Kidney (tissue), 13 donors: ENCODE measurements at regions not wholly inside any gene's neighbourhood (a gene's known extent, or its start where the extent isn't known, plus 50 kb on each side); places are given as distances from the start of the nearest gene placed in this dataset.

ENCODE experiments used
- DNase-seq, 5 donors: peaks; one replicate each; pipeline ENCODE4 v3.0.0-alpha.2; 2013 to 2020
- FAIRE-seq: peaks from 2 replicates; lab custom pipeline; 2012; peaks lifted over from hg19 to GRCh38; lab: Jason Lieb, UNC
- H3K27ac ChIP-seq, 2 donors: one replicate each; pipeline ENCODE4 v1.7.0; 2013; ENCODE audit warnings: low read depth in 2 of 2, low read length in 2 of 2, inconsistent platforms in 1 of 2
- H3K27me3 ChIP-seq: one replicate; pipeline ENCODE4 v1.7.1; 2013; ENCODE audit warnings: low read length, inconsistent platforms; ENCODE audit not compliant: control insufficient read depth, insufficient read depth
- H3K36me3 ChIP-seq, 3 donors: one replicate each; pipeline versions ENCODE4 v1.7.0 to v1.7.1; 2013; ENCODE audit warnings: low read length in 3 of 3, control low read depth in 1 of 3, inconsistent platforms in 1 of 3; ENCODE audit not compliant: insufficient read depth in 3 of 3, control insufficient read depth in 2 of 3
- H3K4me1 ChIP-seq, 3 donors: one replicate each; pipeline versions ENCODE4 v1.7.0 to v1.7.1; 2013; ENCODE audit warnings: low read length in 3 of 3, inconsistent platforms in 1 of 3, low read depth in 1 of 3; ENCODE audit not compliant: control insufficient read depth in 2 of 3, insufficient read depth in 2 of 3
- H3K4me3 ChIP-seq, 3 donors: one replicate each; pipeline versions ENCODE4 v1.7.0 to v1.8.1; 2013; ENCODE audit warnings: low read length in 3 of 3, control low read depth in 1 of 3, inconsistent platforms in 1 of 3
- H3K9ac ChIP-seq, 3 donors: one replicate each; pipeline versions ENCODE4 v1.7.0 to v1.7.1; 2013; ENCODE audit warnings: low read length in 3 of 3, control low read depth in 1 of 3, inconsistent platforms in 1 of 3
- H3K9me3 ChIP-seq, 3 donors: one replicate each; pipeline versions ENCODE4 v1.7.0 to v1.7.1; 2013; ENCODE audit warnings: low read length in 3 of 3, control low read depth in 1 of 3, inconsistent platforms in 1 of 3; ENCODE audit not compliant: control insufficient read depth in 2 of 3, insufficient read depth in 1 of 3
- intact Hi-C: fragments of 100-400 bp; cut with DNase I; formaldehyde crosslinking; loops from one replicate; pipeline ENCODE4 v1.11.1; 2022
- TF ChIP-seq, protein P1 (sequence below): IDR thresholded peaks from 3 replicates; pipeline ENCODE4 v1.5.1; 2012; ENCODE audit warnings: mild to moderate bottlenecking, moderate library complexity, borderline replicate concordance; ENCODE audit not compliant: insufficient read depth; ENCODE audit errors: extremely low read depth
- donor health status: control.
- donor health status: control.
- donor health status: control.
- donor health status: control.
- donor health status: control.
- donor health status: DM: yes; HTN: yes; CAD: no.
- donor health status: Normal renal cell carcinoma (clear cell type).

DNA sequence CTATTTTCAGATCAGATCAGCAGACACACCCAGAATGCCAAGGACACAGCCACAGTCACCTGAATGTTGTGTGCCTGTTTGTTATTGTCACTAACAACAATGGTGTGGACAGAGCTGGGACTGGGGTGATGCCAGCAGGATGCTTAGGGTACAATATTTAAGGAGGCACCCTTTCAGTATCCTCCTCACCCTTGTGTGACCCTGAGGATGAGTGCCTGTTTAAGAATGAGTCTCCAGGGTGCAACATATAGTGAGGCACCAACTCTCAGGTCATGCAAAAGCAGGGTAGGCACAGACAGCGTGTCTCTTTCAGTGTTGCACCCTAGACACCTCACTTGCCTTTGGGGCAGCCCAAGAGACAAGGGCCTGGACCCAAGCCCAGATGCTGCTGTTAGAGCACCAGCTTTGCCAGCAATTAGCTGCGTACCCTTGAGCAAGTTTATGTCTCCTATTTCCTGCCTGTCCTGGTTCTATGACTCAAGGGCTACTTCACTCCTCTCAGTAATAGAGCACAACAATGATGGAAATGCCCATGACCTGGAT lies 122.6 kb downstream of the AQP9 start:
- H3K9ac ChIP-seq: no peak overlapping the region
- no peak overlapping the region for H3K4me3 ChIP-seq
- intact Hi-C loops: no loop called here
- TF ChIP-seq, protein P1, sequence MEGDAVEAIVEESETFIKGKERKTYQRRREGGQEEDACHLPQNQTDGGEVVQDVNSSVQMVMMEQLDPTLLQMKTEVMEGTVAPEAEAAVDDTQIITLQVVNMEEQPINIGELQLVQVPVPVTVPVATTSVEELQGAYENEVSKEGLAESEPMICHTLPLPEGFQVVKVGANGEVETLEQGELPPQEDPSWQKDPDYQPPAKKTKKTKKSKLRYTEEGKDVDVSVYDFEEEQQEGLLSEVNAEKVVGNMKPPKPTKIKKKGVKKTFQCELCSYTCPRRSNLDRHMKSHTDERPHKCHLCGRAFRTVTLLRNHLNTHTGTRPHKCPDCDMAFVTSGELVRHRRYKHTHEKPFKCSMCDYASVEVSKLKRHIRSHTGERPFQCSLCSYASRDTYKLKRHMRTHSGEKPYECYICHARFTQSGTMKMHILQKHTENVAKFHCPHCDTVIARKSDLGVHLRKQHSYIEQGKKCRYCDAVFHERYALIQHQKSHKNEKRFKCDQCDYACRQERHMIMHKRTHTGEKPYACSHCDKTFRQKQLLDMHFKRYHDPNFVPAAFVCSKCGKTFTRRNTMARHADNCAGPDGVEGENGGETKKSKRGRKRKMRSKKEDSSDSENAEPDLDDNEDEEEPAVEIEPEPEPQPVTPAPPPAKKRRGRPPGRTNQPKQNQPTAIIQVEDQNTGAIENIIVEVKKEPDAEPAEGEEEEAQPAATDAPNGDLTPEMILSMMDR: no peak
- DNase-seq (no peak), FAIRE-seq (no peak)
- no peaks in the 10 kb centered on the region for H3K4me1 ChIP-seq
- no peak overlapping the region for H3K27ac ChIP-seq
- H3K36me3 ChIP-seq: no peaks in the 10 kb centered on the region
- no peaks in the 10 kb centered on the region for H3K9me3 ChIP-seq
- H3K27me3 ChIP-seq: no peaks in the 10 kb centered on the region

DNA sequence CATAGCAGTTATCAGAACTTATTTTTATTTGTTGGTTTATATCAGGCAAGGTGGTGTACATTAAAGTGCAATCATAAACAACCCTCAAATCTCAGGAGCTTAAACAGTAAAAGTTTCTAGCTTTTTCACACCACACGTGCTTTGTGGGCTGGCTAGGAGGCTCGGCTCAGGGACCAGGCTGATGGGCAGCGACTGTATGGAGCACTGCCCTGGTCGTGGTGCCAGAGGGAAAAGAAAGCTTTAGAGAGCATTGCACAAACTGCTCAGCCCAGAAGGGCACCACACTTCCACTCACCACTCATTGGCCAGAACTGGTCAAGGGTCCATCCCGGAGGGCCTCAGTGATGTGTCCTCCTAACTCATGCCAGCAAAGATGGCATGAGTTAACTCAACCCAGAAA lies 123.2 kb downstream of the AQP9 start:
- no peaks in the 10 kb centered on the region for H3K9me3 ChIP-seq
- TF ChIP-seq, protein P1: no peak
- H3K27me3 ChIP-seq: no peaks in the 10 kb centered on the region
- no peak overlapping the region for H3K27ac ChIP-seq
- intact Hi-C loops: no loop called here
- H3K4me1 ChIP-seq: no peaks in the 10 kb centered on the region
- no peak for DNase-seq
- H3K9ac ChIP-seq: no peak overlapping the region
- no peaks in the 10 kb centered on the region for H3K36me3 ChIP-seq
- no peak for FAIRE-seq
- no peak overlapping the region for H3K4me3 ChIP-seq

DNA sequence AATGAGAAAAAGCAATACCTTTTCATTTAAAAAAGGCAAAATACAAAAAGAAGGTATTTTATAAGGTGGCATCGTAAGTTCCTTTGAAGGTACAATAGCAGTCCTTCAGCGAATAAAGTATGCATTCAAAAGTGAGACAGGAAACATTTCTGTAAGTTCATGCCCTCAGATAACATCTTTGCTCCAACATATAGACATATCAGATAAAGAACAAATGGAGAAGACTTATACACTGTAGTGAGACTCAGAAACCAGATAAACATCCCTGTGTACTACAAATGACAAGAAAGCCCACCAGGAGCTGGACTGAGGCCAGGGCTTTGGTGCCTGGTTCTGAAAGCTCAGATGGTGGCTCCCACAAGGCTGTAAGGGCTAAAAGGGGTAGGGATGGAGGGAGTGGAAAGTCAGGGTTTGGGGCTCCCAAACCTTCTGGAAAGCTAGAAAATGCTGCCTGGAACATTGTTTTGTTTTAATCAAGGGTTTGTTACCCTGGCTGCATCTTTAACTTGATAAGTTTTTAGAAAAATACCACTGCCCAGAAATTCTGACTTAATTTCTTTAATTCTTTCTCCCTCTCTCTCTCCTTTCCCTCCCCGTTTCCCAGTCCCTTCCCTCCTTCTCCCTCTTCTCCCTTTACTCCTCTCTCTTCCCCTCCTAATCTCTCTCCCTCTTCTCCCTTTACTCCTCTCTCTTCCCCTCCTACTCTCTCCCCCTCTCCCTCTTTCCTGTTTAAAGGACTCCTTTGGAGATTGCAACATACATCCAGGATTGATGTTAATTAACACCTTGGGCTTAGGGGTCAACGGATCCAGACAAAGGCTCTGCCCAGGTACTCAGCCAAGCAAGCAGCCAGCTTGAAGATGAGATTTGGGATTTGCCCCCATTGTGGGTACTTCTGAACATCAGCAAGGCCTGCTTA lies 126.1 kb downstream of the AQP9 start:
- no peaks in the 10 kb centered on the region for H3K9me3 ChIP-seq
- FAIRE-seq: no peak
- H3K36me3 ChIP-seq: no peaks in the 10 kb centered on the region
- no peak overlapping the region for H3K27ac ChIP-seq
- no peak overlapping the region for H3K4me3 ChIP-seq
- DNase-seq: no peak
- TF ChIP-seq, protein P1: no peak
- no peaks in the 10 kb centered on the region for H3K4me1 ChIP-seq
- no peak overlapping the region for H3K9ac ChIP-seq
- no peaks in the 10 kb centered on the region for H3K27me3 ChIP-seq
- intact Hi-C loops: no loop called here
